Dermis microvascular lymphatic vessel endothelial cell (primary cell): ENCODE measurements at regions not wholly inside any gene's neighbourhood (a gene's known extent, or its start where the extent isn't known, plus 50 kb on each side); places are given as distances from the start of the nearest gene placed in this dataset.
A peak's percentile ranks its signal among the peaks of the same experiment; 100 is the strongest.
"Not testable (repeated sequence)": the region's sequence is repeated elsewhere in the genome, so short reads cannot be mapped to it uniquely, and the experiment has no call there.

Experiments
- DNase-seq, 2 donors: peaks; one replicate each; pipeline versions ENCODE4 v3.0.0 to v3.0.0-alpha.2; 2010; ENCODE audit warnings: low read depth in 2 of 2

DNA sequence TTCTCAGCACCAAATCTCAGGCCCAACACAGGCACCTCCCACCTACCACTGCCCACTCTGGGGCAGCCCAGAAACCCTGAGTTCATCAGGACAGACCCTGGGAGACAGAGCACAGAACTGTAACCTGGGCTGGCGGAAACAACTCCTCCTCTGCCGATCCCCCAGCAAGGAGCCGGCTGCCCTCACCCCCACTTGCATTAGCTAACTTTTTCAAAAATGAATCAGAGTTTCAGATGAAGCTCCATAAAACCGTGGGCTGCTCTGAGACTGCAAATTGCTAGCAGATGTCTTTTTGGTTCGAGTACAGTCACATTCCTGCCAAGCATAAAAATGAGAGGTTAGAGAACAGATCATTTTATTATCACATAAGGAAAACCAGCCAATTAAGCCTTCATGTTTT is 93.4 kb upstream of the PARD3 start:
- DNase-seq, result no peak

GRCh38 chr10:34907743-34908430 is 92.8 kb upstream of the PARD3 start:
- no peak for DNase-seq

GRCh38 chr10:34906067-34906965 is 91.2 kb upstream of the PARD3 start:
- DNase-seq, result peak in 1 of 2 donors; percentile 46

GRCh38 chr10:34905200-34905927 is 90.3 kb upstream of the PARD3 start:
- DNase-seq, result no peak

- no peak for DNase-seq
Observed at GRCh38 chr10:34904191-34904590, 89.1 kb upstream of the PARD3 start.

DNA sequence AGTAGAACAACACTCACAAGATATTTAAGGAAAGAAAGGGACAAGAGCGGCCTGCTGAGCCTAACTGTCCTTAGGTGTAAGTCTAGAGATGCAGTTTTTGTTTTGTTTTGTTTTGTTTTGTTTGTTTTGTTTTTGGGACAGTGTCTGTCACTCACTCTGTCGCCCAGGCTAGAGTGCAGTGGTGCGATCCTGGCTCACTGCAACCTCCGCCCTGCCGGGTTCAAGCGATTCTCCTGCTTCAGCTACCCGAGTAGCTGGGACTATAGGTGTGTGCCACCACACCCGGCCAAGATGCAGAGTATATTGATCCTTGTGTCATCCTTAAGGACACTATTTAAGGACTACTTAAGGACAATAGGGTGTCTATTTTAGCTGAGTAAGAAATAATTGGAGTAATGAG is 84.1 kb upstream of the PARD3 start:
- DNase-seq, result no peak

DNA sequence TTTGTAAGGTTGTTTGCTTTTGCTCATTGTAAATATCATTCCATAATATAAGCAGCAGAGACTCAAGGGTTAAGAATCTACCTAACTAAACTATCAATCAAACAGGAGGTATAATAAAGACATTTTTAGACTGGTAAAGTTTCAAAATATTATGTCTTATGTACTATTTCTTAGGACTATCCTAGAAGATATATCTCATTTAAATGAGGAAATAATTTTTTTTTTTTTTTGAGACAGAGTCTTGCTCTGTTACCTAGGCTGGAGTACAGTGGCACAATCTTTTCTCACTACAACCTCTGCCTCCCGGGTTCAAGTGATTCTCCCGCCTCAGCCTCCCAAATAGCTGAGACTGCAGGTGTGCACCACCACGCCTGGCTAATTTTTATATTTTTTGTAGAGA is 80.9 kb upstream of the PARD3 start:
- no peak for DNase-seq

- not testable (repeated sequence) for DNase-seq
Observed at GRCh38 chr10:34895046-34895445, 80.0 kb upstream of the PARD3 start.

GRCh38 chr10:34892521-34892920 is 77.4 kb upstream of the PARD3 start:
- DNase-seq, result not testable (repeated sequence)

DNA sequence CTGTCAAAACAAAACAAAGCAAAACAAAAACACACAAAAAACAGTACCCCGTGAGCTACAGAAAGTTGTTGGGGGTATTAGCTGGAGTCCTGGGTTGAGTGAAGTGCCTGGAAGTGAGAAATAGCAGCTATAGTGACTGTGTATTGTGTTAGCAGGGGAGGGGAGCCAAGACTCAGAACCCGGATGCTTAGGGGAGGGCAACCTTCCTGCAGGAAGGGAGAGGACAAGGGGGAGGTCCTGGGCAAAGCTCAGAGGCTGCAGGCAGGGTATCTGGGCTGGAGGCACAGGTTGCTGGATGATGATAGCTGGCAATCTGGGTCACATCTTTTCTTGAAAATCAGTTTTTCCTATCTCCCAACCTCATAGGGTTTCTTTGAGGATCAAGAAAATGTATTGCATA is 75.8 kb upstream of the PARD3 start:
- peak in 1 of 2 donors; percentile 21 for DNase-seq

- no peak for DNase-seq
Observed at GRCh38 chr10:34889004-34889869, 74.1 kb upstream of the PARD3 start.

GRCh38 chr10:34886906-34887642 is 72.0 kb upstream of the PARD3 start:
- DNase-seq, result no peak

GRCh38 chr10:34885898-34886297 is 70.8 kb upstream of the PARD3 start:
- no peak for DNase-seq

GRCh38 chr10:34885011-34885410 is 69.9 kb upstream of the PARD3 start:
- no peak for DNase-seq

DNA sequence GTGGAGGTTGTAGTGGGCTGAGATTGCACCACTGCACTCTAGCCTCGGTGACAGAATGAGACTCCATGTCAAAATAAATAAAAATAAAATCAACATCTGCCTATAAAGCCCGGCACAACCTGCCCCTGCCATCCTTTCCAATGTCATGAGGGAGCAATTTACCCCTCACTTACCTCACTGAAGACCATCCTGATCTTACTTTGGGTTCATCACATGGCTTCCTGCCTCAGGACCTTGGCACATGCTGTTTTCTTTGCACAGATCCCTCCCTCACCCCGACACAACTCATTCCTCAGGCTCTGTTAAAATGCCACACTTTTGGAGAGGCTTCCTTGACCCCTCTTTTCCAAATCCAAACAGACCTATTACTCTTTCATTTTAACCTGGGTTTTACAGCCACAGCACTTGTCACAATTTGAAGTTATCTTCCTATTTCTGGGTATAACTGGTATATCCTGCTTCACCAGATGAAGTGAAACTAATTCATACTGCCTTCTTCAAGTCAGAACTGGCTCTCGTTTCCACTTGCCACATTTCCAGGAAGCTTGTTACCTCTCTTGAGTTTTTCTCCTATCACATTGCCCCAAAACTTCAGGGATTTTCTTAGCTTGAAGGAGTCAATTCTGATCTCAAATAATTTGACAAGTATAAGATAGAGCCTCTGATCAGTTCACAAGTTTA is 69.3 kb upstream of the PARD3 start:
- no peak for DNase-seq

GRCh38 chr10:34880817-34881216 is 65.7 kb upstream of the PARD3 start:
- no peak for DNase-seq

DNA sequence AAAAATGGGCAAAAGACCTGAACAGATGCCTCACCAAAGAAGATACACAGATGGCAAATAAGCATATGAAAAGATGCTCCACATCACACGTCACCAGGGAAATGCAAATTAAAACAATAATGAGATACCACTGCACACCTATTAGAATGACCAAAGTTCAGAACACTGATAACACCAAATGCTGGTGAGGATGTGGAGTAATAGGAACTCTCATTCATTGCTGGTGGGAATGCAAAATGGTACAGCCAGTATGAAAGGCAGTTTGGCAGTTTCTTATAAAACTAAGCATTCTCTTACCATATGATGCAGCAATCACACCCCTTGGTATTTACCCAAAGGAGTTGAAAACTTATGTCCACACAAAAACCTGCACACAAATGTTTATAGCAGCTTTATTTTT is 63.6 kb upstream of the PARD3 start:
- not testable (repeated sequence) for DNase-seq

- DNase-seq, result no peak
Observed at GRCh38 chr10:34875061-34875460, 60.0 kb upstream of the PARD3 start.

- no peak for DNase-seq
Observed at GRCh38 chr10:34872820-34873219, 57.7 kb upstream of the PARD3 start.
